Mucosa of descending colon (tissue), 3 donors: ENCODE measurements at regions not wholly inside any gene's neighbourhood (a gene's known extent, or its start where the extent isn't known, plus 50 kb on each side); places are given as distances from the start of the nearest gene placed in this dataset.
A peak's percentile ranks its signal among the peaks of the same experiment; 100 is the strongest.

Experiments
- ATAC-seq: fragments of 200-7000 bp; cut with Tn5 transposase; one replicate; pipeline ENCODE4 v1.9.1; 2020; ENCODE audit warnings: mild to moderate bottlenecking, moderate library complexity
- DNase-seq, 3 donors: peaks; one replicate each; pipeline ENCODE4 v3.0.0-alpha.2; 2020
- H3K36me3 ChIP-seq: fragments of 200-600 bp; one replicate; pipeline ENCODE4 v1.8.0; 2021; ENCODE audit warnings: low read depth, mild to moderate bottlenecking
- H3K4me1 ChIP-seq: fragments of 200-600 bp; one replicate; pipeline ENCODE4 v1.8.0; 2021; ENCODE audit warnings: low read depth, mild to moderate bottlenecking
- H3K4me3 ChIP-seq: fragments of 200-600 bp; one replicate; pipeline ENCODE4 v1.8.0; 2021; ENCODE audit warnings: mild to moderate bottlenecking
- H3K9me3 ChIP-seq: fragments of 200-600 bp; one replicate; pipeline ENCODE4 v1.8.0; 2021; ENCODE audit warnings: mild to moderate bottlenecking
- intact Hi-C, 2 donors: fragments of 100-400 bp; cut with DNase I in 1 of 2; cut with micrococcal nuclease in 1 of 2; formaldehyde crosslinking; loops; one replicate each; pipeline versions ENCODE4 v1.11.0 to v1.11.1; 2022; cut with DNase I, micrococcal nuclease
- TF ChIP-seq, protein P1 (sequence below): fragments of 200-600 bp; IDR thresholded peaks from one replicate; pipeline ENCODE4 v1.8.0; 2022; ENCODE audit warnings: antibody characterized with exemption, mild to moderate bottlenecking
- donor health status: DM: no; HTN: no; CAD: no; lungs with moderate emphysema.
- donor health status: DM: no; HTN: no; CAD: no.
- donor health status: DM: no; HTN: yes; CAD: no.

DNA sequence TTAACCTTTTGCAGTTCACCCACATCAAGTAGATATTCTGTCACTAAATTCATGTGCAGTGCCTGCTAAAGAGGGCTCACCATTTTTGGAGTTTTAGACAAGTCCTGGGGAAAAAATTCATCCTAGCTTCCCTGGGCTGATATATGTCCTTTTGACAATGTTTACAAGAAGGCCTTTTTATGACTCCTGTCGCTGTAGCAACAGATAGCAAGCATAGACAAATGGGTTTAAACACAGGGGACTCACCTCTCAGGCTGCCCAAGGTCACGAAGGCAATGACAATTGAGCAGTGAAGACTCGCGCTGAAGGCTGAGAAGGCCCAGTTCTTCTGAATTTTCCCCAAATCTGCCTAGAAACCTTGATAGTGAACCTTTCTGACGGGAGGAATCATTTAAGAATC lies 150.7 kb upstream of the CPM start:
- Histone ChIP-seq H3K4me3 (no peak overlapping the region), H3K4me1 (no peaks in the 10 kb centered on the region), H3K9me3 (no peaks in the 10 kb centered on the region), H3K36me3 (no peaks in the 10 kb centered on the region)
- ATAC-seq (peak; percentile 63), DNase-seq (peak in 1 of 3 donors; percentile 29)
- intact Hi-C loops: no loop called here
- TF ChIP-seq, protein P1, sequence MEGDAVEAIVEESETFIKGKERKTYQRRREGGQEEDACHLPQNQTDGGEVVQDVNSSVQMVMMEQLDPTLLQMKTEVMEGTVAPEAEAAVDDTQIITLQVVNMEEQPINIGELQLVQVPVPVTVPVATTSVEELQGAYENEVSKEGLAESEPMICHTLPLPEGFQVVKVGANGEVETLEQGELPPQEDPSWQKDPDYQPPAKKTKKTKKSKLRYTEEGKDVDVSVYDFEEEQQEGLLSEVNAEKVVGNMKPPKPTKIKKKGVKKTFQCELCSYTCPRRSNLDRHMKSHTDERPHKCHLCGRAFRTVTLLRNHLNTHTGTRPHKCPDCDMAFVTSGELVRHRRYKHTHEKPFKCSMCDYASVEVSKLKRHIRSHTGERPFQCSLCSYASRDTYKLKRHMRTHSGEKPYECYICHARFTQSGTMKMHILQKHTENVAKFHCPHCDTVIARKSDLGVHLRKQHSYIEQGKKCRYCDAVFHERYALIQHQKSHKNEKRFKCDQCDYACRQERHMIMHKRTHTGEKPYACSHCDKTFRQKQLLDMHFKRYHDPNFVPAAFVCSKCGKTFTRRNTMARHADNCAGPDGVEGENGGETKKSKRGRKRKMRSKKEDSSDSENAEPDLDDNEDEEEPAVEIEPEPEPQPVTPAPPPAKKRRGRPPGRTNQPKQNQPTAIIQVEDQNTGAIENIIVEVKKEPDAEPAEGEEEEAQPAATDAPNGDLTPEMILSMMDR: no peak

DNA sequence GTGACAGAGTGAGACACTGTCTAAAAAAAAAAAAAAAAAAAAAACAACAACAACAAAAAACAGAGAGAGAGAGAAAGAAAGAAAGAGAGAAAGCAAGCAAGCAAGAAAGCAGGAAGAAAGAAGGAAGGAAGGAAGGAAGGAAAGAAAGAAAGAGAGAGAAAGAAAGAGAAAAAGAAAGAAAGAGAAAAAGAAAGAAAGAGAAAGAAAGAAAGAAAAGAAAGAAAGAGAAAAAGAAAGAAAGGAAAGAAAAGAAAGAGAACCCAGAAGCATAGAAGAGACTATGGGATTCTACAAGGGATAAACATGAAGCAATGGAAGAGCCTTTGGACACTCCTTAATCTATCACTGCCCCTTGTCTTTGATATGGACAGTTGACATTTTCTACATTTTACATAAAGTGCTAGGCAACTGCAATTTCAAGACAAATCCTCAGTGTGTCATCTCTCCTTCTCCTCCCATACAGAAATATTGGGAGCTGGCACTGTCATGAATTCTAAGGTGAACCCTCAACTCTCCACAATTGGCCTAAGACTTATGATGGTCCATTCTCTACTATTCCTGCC lies 151.9 kb upstream of the CPM start:
- Histone ChIP-seq H3K9me3 (no peaks in the 10 kb centered on the region), H3K36me3 (no peaks in the 10 kb centered on the region), H3K4me1 (no peaks in the 10 kb centered on the region), H3K4me3 (no peak overlapping the region)
- no peak for ATAC-seq
- no peak for DNase-seq
- intact Hi-C loops: no loop called here
- TF ChIP-seq, protein P1: no peak

- Histone ChIP-seq H3K4me3 (no peak overlapping the region), H3K4me1 (no peaks in the 10 kb centered on the region), H3K9me3 (no peaks in the 10 kb centered on the region), H3K36me3 (no peaks in the 10 kb centered on the region)
- ATAC-seq (no peak), DNase-seq (no peak)
- intact Hi-C loops: no loop called here
- TF ChIP-seq, protein P1: no peak
Observed at GRCh38 chr12:69085852-69086251, 152.9 kb upstream of the CPM start.

DNA sequence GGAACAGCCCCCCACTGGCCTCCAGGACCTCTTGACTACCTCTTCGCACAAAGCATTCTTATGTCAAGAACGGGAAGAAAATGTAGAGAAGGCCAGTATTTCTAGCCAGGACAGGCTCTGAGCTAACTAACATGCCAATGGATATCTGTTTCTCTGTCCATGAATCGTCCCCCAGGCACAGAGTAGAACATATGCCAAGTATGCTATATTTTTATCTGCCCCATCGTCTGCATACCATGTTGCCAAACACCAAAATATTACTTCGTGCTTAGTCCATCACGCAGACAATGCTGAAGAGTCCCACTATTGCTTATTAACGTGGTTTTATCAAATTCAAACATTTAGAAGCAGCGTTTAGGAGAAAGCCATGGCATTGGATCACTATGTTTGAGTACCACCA lies 151.4 kb upstream of the CPSF6 start:
- DNase-seq: no peak
- Histone ChIP-seq H3K4me3 (no peak overlapping the region), H3K9me3 (no peaks in the 10 kb centered on the region), H3K4me1 (no peaks in the 10 kb centered on the region), H3K36me3 (no peaks in the 10 kb centered on the region)
- ATAC-seq: no peak
- TF ChIP-seq, protein P1: no peak
- intact Hi-C loops: no loop called here

DNA sequence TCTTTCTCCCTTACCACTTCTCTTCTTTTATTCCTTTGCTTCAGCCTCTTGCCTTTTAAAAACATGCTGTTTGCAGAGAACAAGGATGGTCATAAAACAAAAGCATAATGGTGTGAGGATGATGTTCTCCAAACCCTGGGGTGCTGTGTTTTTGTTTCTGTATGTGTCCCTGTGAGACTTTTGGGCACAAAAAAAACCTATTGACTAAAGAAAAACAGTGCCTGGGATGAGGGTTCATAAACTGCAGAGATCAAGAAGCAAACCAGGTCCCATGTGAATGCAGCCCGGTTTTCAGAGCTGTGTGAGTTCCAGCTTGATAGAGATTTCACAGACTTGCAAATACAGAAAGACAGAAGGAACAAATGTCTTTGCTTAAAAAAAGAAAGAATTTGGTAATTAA lies 148.6 kb upstream of the CPSF6 start:
- H3K36me3 ChIP-seq: no peaks in the 10 kb centered on the region
- no peak for DNase-seq
- no peaks in the 10 kb centered on the region for H3K9me3 ChIP-seq
- no peak overlapping the region for H3K4me3 ChIP-seq
- TF ChIP-seq, protein P1: no peak
- no peak for ATAC-seq
- intact Hi-C loops: no loop called here
- H3K4me1 ChIP-seq: no peaks in the 10 kb centered on the region

DNA sequence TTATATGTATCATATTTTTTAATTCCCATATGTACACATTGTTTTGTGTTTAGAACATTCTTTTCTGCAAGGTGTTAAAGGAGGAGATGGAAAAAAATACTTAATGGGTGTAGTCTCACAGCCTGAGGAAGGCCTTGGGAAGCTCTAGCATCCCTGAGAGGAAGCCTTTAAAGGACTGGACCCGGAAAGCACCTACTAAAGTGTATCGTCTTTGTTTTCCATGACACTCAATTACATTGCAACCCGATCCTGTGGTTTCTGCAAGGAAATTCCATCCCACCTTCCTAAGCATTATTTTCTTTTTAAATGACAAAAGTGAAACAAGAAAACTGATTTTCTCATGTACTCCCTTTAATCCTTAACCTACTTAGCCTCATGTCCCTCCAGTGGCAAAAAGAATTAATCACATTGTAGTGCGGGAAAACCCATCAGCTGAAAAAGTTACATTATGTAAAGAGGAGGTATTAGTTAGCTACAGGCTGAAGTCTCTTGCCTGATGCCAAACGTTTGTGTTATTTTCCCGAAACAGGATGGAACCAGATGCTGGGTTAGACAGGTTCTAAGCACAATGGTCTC lies 147.8 kb upstream of the CPSF6 start:
- Histone ChIP-seq H3K4me1 (no peaks in the 10 kb centered on the region), H3K4me3 (no peak overlapping the region), H3K9me3 (no peaks in the 10 kb centered on the region), H3K36me3 (no peaks in the 10 kb centered on the region)
- no peak for ATAC-seq
- TF ChIP-seq, protein P1: no peak
- no peak for DNase-seq
- intact Hi-C loops: no loop called here
